ENCODE measurements at regions not wholly inside any gene's neighbourhood (a gene's known extent, or its start where the extent isn't known, plus 50 kb on each side); places are given as distances from the start of the nearest gene placed in this dataset.
"Not testable (repeated sequence)": the region's sequence is repeated elsewhere in the genome, so short reads cannot be mapped to it uniquely, and the experiment has no call there.

- not testable (repeated sequence) for DNase-seq (ENCODE audit: low read depth in 2 of 3, low spot score in 2 of 3)
Observed at GRCh38 chr4:20003836-20004558, 247.7 kb upstream of the SLIT2 start.

DNA sequence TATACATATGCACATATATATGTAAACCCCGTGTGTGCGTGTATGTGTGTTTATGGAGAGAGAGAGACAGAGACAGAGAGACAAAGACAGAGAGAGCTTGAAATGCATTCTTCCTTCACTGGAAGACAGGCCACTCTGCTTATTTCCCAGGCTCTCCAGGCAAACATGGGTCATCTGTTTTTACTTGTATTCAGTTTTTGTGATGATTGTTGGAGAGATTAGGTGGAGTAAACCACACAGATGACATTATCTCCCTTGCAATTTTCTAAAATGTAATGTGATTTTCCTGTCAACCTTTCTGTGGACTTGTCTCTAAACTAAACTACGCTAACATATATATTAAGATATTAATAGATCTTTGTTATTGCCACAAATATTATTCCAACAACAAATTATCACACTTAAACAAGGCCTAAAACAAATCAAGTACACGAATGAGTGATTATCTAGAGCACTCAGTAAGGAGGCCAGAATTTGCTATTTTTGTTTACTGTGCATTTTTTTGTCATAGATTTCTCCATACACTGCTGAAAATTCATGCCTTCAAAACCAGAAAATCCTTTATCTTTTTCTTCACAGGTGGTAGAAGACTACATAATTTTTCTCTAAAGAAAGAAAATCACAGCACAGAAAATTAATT is 251.8 kb upstream of the SLIT2 start:
- no peak for DNase-seq (ENCODE audit: low read depth in 2 of 3, low spot score in 2 of 3)

DNA sequence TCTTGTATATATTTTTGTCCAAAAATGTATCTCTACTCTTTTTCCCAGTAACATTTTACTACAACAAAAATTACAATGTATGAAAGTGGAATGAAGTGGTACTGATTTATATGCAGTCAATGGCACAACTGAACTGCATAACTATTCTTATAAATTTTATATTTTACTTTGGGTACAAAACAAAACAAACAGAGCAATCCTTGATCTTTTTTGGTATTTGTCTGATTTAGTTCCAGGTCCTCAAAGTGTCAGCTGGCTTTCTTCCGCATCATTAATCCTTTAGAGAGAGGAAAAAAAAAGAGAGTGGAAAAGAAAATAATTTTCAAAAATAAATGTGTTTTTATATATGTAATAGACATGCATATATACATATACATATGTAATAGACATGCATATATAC is 252.4 kb upstream of the SLIT2 start:
- no peak for DNase-seq (ENCODE audit: low read depth in 2 of 3, low spot score in 2 of 3)

GRCh38 chr4:19993242-19993641 is 258.5 kb upstream of the SLIT2 start:
- DNase-seq (ENCODE audit: low read depth in 2 of 3, low spot score in 2 of 3): no peak

DNA sequence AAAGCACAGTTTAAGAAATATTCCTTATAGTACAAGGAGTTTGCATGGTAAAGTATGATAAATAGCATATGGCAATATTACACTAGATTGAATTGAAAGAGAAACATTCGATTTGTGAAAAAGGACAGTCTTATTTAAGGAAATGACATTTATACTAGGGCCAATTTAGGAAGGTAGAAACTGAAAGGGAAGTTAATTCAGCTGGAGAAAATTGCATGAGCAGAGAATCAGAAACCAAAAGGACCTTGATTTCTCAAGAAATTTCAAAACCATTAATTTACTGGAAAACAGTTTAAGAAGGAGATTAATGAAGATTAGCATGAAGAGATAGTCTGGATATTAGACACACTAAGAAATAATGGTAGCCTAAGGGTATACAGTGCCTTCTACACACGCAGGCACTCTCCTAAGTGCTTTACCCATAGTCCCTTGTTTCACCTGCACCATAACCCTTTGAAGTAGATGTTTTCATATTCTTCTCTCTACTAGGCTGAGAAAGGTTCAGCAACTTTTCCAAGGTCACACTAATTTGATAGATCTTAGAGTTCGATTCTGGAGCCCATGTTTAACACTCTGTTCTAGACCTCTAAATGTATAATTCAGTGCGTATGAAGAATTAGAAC is 259.1 kb upstream of the SLIT2 start:
- no peak for DNase-seq (ENCODE audit: low read depth in 2 of 3, low spot score in 2 of 3)

DNA sequence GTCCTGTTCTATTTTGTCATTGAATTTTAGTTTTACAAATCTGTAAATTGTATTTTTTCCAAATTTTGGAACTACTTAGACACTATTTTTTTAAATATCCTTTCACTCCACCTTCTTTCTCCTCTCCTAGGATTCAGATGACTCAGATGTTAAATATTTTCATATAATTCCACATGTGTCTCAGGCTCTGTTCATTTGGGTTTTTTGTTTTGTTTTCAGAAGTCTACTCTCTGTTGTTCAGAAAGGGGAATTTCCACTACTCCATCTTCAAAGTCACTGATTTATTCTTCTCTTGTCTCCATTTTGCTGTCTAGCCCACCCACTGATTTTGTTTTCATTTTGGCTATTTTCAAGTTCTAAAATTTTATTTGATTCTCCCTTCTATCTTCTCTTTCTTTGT is 264.0 kb upstream of the SLIT2 start:
- DNase-seq (ENCODE audit: low read depth in 2 of 3, low spot score in 2 of 3): no peak

DNA sequence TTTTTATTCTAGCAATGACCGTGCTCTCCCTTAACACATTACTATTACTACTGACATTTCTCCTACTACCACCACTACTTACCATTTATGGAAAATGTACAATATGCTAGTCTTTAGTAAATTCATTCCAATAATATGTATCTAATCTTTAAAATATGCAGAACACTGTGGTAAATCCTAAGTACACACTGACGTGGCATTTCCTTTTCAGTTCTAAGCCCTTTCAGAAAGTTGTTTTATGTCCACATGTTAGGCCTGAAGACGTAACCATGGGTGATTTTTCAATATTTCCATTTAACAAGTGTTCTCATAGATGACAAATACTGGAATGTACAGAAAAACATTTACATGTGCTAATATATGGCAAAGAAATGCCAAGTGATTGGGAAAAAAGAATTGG is 268.6 kb upstream of the SLIT2 start:
- no peak for DNase-seq (ENCODE audit: low read depth in 2 of 3, low spot score in 2 of 3)

DNA sequence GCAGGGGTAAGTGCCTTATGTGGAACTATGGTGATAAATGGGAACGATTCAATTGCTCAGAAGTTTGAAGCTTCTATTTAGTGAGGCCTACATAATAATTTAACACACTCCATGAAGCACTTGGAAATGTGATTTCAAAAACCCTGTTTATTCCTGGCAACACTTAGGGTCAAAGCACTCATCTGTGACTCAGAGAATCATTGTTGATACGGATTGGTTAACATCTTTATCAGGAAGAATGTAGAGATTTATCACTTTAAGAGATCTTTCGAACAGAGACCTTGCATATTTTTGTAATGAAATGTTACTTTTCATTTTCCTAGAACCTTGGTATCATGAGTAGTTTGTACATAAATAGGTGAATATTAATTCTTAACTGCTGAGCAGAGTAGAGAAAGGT is 269.1 kb upstream of the SLIT2 start:
- DNase-seq (ENCODE audit: low read depth in 2 of 3, low spot score in 2 of 3): no peak

GRCh38 chr4:19971829-19972228 is 279.9 kb upstream of the SLIT2 start:
- DNase-seq (ENCODE audit: low read depth in 2 of 3, low spot score in 2 of 3): no peak

DNA sequence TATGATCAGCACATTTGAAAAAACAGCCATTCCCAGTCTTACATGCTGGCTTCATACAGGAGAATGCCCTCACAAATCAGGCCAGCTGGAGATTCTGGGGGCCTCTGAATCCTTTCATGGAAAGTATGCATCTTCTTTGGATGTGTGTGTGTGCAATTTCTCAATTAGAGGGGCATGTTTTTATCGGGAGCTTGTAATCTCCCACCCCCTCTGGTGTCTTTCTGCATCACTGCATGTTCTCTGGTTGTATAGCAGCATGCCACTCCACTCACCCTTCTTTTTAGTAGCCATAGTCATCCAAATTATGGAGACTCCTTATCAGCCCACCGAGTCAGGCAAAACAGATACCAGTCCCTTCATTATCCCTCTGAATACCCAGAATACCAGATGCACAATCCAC is 282.2 kb upstream of the SLIT2 start:
- no peak for DNase-seq (ENCODE audit: low read depth in 2 of 3, low spot score in 2 of 3)

- DNase-seq (ENCODE audit: low read depth in 2 of 3, low spot score in 2 of 3): no peak
Observed at GRCh38 chr4:19961091-19961490, 290.6 kb upstream of the SLIT2 start.

DNA sequence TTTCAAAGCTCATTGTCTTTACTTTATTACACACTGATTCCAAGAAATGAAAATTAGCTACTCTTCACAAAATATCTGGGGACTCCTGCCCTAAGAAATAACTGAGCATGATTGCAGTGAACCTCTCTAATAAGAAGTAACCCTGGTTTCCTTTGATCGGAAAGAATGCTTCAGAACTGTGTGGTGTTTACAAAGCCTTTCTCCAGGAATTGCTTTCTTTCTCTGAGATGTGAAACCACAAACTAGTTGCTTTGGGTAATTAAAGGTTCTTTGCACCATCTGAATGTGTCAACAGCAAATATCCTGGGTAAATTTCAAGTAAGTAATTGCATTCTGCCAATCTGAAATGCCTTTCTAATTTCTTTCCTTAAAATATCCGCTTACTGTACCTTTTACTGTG is 292.9 kb upstream of the SLIT2 start:
- no peak for DNase-seq (ENCODE audit: low read depth in 2 of 3, low spot score in 2 of 3)

DNA sequence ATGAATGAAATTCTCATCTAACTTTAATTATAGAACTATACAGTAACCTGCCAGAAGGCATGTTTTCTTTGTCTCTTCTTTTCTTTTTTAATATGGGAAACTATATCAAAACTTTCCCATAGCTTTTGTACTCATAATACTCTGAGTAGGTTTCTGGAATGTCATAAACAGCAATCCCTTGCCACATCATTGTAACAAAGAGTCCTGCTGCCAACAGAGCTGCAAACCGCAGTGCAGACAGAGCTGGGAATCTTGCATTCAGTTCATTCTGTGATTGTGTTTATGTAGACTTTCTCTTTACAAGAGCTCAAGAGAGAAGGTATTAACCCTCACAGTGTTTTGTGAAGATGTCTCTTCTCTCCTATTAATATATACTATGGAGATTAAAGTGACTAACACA is 304.4 kb upstream of the SLIT2 start:
- no peak for DNase-seq (ENCODE audit: low read depth in 2 of 3, low spot score in 2 of 3)

- no peak for DNase-seq (ENCODE audit: low read depth in 2 of 3, low spot score in 2 of 3)
Observed at GRCh38 chr4:19945979-19946380, 305.7 kb upstream of the SLIT2 start.

GRCh38 chr4:19945501-19945900 is 306.2 kb upstream of the SLIT2 start:
- DNase-seq (ENCODE audit: low read depth in 2 of 3, low spot score in 2 of 3): no peak

DNA sequence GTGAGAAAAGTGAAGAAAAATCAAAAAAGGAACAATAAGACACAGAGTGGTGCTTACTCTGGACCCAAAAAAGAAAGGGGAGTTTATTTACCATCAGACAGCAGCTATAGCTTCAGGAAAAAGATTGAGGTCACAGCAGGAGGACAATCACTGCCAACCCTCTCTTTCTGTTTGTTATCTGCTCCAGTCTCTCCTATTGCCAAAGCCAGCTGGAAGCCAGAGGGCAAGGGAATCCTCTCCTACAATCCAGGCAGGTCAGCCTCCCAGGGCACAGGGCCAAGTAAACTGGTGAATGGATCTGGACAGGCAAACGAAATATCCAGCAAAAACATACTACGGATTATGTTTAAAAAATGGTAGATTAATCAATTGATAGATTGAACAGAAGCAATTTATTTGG is 306.9 kb upstream of the SLIT2 start:
- DNase-seq (ENCODE audit: low read depth in 2 of 3, low spot score in 2 of 3): no peak

- DNase-seq (ENCODE audit: low read depth in 2 of 3, low spot score in 2 of 3): no peak
Observed at GRCh38 chr4:19944251-19944650, 307.5 kb upstream of the SLIT2 start.

DNA sequence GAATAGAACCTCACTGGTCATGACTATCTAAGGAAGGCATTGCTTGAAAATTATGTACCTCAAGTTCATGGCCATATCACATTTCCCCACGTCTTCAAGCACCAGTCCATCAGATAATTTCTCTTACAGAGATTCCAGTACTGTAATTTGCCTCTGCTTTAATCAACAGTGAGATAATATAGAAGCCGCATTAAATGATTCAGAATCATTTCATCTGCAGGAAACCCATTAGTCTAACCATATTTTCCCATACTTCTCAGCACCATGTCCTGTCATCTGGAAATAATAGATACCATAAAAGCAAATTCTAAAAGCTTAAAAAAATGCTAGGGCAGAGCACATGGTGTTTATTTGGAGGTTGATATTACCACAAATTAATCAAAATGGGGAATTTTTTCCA is 310.3 kb upstream of the SLIT2 start:
- DNase-seq (ENCODE audit: low read depth in 2 of 3, low spot score in 2 of 3): no peak

DNA sequence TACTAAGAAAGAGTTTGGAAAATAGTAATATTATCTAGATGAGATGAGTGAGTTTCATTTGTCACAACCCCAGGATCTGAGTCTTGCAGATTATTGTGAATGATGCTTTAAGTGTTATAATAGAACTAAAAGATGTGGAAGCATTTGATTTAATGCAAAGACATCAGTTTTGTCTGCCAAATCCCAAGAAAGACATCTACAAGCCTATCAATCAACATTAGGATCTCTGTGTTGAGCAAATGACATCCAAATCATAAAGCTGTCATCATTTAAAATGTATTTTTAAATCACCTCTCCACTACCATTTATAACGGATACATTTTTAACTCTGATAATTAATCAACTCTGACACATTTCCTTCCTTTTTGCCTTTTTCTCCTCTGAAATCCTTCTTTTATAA is 310.8 kb upstream of the SLIT2 start:
- DNase-seq (ENCODE audit: low read depth in 2 of 3, low spot score in 2 of 3): no peak

DNA sequence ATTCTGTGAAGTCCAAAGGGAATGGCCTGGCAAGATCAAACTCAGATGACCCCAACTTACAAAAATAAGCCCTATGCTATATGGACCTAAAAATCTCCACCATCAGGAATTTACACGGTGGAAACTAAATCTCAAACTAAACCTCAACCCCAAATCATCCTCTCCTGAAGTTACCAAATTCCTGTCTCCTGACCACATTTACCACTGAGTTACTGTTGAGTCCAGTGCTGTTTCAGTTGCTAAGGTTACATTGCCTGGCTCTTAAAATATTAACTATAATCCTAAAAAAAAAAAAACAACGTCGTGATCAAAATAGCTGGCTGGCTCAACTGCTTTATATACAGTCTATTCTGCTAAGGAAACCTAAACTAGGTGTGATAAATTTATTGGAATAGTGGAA is 315.2 kb upstream of the SLIT2 start:
- DNase-seq (ENCODE audit: low read depth in 2 of 3, low spot score in 2 of 3): no peak

DNA sequence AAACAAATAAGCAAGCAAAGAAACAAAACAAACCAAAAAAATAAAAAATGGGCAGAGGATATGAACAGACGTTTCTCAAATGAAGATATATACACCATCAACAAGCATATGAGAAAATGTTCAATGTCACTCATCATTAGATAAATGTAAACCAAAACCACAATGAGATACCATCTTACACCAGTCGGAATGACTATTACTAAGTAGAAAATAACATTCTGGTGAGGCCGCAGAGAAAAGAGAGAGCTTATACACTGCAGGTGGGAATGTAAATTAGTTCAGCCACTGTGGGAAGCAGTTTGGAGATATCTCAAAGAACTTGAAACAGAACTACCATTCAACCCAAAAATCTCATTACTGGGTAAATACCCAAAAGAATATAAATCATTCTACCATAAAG is 321.0 kb upstream of the SLIT2 start:
- no peak for DNase-seq (ENCODE audit: low read depth in 2 of 3, low spot score in 2 of 3)

DNA sequence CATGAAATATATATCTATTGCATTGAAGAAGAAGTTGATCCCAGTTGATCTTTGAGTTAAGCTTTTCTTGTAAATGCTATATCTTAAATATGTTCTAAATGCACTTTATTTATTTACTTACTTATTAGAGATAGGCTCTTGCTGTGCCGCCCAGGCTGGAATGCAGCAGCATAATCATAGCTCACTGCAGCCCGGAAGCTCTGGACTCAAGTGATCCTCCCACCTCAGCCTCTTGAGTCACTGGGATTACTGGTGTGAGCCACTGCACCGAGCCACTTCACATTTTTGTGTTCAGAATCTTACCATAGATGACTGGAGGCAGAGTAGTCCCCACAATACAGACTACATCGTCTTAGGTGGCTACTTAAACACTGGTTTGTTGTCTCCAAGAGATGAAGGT is 324.3 kb upstream of the SLIT2 start:
- no peak for DNase-seq (ENCODE audit: low read depth in 2 of 3, low spot score in 2 of 3)
